BJ (cell line): ENCODE measurements at regions not wholly inside any gene's neighbourhood (a gene's known extent, or its start where the extent isn't known, plus 50 kb on each side); places are given as distances from the start of the nearest gene placed in this dataset.
"Not testable (repeated sequence)": the region's sequence is repeated elsewhere in the genome, so short reads cannot be mapped to it uniquely, and the experiment has no call there.

ENCODE experiments used
- CTCF ChIA-PET: fragments of 350-600 bp; formaldehyde crosslinking; extraction: SDS; loops from one replicate; lab custom pipeline; 2021; ENCODE audit warnings: antibody characterized with exemption, inconsistent platforms; lab: Yijun Ruan, JAX
- POLR2A ChIA-PET: fragments of 300-600 bp; sonication (Branson Sonifier 250); formaldehyde crosslinking; extraction: SDS; loops from one replicate; lab custom pipeline; 2021; ENCODE audit warnings: antibody characterized with exemption; lab: Charles Lee
- DNase-seq: peaks from one replicate; pipeline ENCODE4 v3.0.0-alpha.2; 2011; ENCODE audit warnings: low read depth
- H3K27me3 ChIP-seq: 2 replicates; pipeline ENCODE4 v1.6.0; 2011; ENCODE audit warnings: low read length; ENCODE audit not compliant: control insufficient read depth, insufficient read depth
- H3K36me3 ChIP-seq: 2 replicates; pipeline ENCODE4 v1.5.1; 2011; ENCODE audit warnings: low read length; ENCODE audit not compliant: control insufficient read depth, insufficient read depth
- H3K4me3 ChIP-seq: 2 replicates; pipeline ENCODE4 v1.5.1; 2011; ENCODE audit warnings: low read depth, mild to moderate bottlenecking, control low read depth, low read length
- TF ChIP-seq, protein P1 (sequence below): IDR thresholded peaks from 2 replicates; pipeline ENCODE4 v1.5.1; 2011; ENCODE audit warnings: low read depth, mild to moderate bottlenecking, control low read depth, inconsistent platforms, low read length, moderate library complexity; ENCODE audit not compliant: insufficient read depth

DNA sequence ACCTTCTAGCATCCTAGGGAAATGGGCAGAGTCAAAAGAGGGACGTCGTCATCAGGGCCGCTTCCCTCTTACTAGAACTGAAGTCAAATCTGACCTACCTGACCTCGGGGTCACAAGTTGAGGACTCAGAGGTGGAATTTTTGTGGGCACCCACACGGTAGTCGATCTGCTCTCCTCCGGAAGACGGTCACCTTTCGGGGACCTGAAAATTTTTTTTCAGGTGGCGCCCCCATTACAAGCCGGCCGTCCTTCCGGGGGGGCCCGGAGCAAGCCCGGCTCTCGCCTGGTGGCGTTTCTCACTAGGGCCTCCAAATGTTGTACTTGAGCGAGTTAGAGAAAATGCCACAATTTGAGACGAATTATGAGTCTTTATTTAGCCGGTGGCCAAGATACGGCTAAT, 157.5 kb upstream of the FRG2C start:
- no peak for DNase-seq
- Histone ChIP-seq H3K36me3 (no peaks in the 10 kb centered on the region), H3K4me3 (no peak overlapping the region), H3K27me3 (no peaks in the 10 kb centered on the region)
- CTCF ChIA-PET = no interaction called here
- TF ChIP-seq, protein P1, sequence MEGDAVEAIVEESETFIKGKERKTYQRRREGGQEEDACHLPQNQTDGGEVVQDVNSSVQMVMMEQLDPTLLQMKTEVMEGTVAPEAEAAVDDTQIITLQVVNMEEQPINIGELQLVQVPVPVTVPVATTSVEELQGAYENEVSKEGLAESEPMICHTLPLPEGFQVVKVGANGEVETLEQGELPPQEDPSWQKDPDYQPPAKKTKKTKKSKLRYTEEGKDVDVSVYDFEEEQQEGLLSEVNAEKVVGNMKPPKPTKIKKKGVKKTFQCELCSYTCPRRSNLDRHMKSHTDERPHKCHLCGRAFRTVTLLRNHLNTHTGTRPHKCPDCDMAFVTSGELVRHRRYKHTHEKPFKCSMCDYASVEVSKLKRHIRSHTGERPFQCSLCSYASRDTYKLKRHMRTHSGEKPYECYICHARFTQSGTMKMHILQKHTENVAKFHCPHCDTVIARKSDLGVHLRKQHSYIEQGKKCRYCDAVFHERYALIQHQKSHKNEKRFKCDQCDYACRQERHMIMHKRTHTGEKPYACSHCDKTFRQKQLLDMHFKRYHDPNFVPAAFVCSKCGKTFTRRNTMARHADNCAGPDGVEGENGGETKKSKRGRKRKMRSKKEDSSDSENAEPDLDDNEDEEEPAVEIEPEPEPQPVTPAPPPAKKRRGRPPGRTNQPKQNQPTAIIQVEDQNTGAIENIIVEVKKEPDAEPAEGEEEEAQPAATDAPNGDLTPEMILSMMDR = no peak
- POLR2A ChIA-PET = no interaction called here

DNA sequence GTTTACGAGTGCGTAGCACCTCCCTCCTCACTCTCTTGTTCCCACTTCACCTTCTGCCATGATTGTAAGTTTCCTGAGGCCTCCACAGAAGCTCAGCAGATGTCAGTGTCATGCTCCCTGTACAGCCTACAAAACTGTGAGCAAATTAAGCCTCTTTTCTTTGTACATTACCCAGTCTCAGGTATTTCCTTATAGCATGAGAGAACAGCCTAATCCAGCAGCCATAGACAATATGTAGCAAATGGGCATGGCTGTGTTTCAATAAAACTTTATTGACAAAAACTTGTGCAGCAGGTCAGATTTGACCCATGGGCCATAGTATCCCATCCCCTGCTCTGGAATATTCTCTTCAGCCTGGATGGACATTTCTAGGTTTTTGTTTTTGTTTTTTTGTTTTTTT, 156.2 kb upstream of the FRG2C start:
- CTCF ChIA-PET, H3K4me3 ChIP-seq, POLR2A ChIA-PET, H3K36me3 ChIP-seq, DNase-seq, H3K27me3 ChIP-seq: not testable (repeated sequence)

DNA sequence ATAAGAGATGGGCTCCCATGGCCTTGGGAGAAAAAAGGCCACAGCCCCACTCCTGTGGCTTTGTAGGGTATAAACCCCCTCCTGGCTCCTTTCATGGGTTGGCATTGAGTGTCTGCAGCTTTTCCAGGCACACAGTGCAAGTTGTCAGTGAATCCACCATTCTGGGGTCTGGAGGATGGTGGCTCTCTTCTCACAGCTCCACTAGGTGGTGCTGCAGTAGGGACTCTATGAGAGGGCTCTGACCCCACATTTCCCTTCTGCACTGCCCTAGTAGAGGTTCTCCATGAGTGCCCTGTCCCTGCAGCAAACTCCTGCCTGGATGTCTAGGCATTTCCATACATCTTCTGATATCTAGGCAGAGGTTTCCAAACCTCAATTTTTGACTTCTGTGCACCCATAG, 136.5 kb upstream of the FRG2C start:
- H3K36me3 ChIP-seq, CTCF ChIA-PET, POLR2A ChIA-PET, H3K4me3 ChIP-seq, H3K27me3 ChIP-seq, DNase-seq: not testable (repeated sequence)

DNA sequence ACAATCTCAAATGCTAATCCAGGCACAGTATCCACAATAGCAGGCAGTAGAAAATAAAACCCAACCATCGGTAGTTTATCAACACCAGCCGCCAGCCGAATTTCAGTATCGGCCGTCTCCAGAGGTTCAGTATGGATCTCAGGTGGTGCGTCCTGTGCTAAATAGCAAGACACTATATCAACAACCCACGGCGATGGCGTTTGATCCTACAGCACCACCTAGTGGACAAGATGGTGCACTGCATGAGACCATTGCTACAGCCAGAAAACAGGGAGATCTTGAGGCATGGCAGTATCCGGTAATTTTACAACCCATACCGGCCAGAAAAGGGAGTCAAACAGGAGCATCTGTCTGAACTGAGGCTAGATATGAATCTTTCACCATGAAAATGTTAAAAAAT, 112.0 kb upstream of the FRG2C start:
- POLR2A ChIA-PET, H3K27me3 ChIP-seq, H3K4me3 ChIP-seq, H3K36me3 ChIP-seq, DNase-seq: not testable (repeated sequence)
- CTCF ChIA-PET = interaction anchor here (0.9 kb wide), 1 partner anchor 259 kb away, joined by 3 read pairs; no protein-coding TSS in a partner anchor
- TF ChIP-seq, protein P1 = peak; percentile 47

DNA sequence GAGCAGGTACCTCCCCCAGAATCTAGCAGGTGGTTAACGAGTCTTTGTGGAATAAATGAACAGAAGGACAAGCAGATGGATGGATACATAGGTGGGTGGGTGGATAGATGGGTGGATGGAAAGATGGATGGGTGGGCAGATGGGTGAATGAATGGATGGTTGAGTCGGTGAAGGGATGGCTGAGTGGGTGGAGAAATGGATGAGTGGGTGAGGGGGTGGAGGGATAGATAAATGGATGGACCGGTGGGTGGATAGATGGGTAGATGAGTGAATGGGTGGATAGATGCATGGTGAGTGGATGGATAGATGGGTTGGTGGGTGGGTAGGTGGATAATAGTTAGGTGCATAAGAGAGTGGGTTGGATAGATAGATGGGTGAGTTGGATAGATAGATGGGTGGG, 99.7 kb upstream of the FRG2C start:
- H3K36me3 ChIP-seq, POLR2A ChIA-PET, H3K27me3 ChIP-seq, DNase-seq, CTCF ChIA-PET, H3K4me3 ChIP-seq: not testable (repeated sequence)

DNA sequence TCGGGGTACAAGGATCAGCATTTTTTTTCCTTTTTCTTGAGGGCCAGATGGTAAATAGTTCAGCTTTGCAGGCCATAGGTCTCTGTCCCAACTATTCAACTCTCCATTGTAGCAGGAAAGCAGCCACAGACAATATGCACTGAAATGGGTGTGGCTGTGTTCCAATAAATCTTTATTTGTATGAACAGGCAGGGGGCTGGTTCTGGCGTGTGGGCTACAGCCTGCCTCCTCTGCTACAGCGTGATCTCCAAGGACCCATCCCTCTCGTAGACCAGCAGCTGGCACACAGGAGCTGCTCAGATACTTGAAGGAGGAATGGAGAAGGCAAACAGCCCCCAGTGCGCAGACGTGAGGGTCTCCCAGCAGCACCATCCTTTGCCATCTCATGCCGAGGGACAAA, 91.8 kb upstream of the FRG2C start:
- POLR2A ChIA-PET, H3K36me3 ChIP-seq, CTCF ChIA-PET: not testable (repeated sequence)

DNA sequence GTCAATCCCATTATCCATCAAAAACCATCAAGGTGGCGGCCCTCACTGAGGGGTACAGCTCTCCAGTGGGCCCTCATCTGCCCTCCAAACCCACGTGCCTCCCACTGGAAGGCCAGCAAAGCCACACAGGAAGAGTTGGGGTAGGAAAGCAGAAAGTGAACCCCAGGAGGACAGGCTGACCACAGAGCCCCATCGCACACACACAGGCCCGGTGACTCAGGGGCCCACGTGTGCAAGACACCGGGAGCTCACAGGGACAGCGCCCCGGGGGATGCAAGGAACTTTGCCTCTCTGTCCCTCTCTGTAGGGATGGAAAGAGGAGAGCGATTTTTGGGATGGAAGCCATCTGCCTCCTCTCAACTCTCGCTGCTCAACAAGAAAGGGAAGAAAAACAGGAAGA, 85.0 kb upstream of the FRG2C start:
- POLR2A ChIA-PET, DNase-seq, H3K4me3 ChIP-seq, H3K36me3 ChIP-seq, H3K27me3 ChIP-seq: not testable (repeated sequence)
- CTCF ChIA-PET = interaction anchor here (0.6 to 2.4 kb wide), 3 partner anchors 11 to 286 kb away, joined by 3 to 6 read pairs (median 4); no protein-coding TSS in a partner anchor

More for the DNA sequence above, 91.8 kb upstream of the FRG2C start:
- H3K27me3 ChIP-seq, H3K4me3 ChIP-seq, DNase-seq: not testable (repeated sequence)

DNA sequence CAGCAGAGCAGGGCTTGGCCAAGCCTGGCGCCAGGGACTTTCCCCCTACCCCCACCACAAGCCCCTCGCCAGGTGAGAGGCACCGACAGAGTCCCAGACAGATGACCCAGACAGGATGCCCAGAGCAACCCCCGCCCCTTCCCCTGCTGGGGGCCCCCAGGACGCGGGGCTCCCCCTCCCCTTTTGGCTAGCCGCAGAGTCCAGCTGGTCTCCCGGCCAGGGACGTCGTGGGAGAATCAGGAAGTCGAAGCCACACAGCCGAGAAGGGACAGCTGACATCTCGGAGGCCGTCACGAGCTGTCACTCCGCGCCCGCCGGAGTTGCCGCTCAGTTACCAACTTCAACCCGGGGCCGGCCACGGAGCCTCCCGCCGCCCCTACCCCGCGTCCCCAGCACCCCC, 84.6 kb upstream of the FRG2C start:
- DNase-seq, POLR2A ChIA-PET, H3K36me3 ChIP-seq, H3K27me3 ChIP-seq: not testable (repeated sequence)
- H3K4me3 ChIP-seq = peak overlapping the region; percentile 29; the same call in 1 of the 2 replicates
- CTCF ChIA-PET = interaction anchor here (0.9 to 2.4 kb wide), 4 partner anchors 9 to 286 kb away, joined by 4 to 8 read pairs (median 5); no protein-coding TSS in a partner anchor

DNA sequence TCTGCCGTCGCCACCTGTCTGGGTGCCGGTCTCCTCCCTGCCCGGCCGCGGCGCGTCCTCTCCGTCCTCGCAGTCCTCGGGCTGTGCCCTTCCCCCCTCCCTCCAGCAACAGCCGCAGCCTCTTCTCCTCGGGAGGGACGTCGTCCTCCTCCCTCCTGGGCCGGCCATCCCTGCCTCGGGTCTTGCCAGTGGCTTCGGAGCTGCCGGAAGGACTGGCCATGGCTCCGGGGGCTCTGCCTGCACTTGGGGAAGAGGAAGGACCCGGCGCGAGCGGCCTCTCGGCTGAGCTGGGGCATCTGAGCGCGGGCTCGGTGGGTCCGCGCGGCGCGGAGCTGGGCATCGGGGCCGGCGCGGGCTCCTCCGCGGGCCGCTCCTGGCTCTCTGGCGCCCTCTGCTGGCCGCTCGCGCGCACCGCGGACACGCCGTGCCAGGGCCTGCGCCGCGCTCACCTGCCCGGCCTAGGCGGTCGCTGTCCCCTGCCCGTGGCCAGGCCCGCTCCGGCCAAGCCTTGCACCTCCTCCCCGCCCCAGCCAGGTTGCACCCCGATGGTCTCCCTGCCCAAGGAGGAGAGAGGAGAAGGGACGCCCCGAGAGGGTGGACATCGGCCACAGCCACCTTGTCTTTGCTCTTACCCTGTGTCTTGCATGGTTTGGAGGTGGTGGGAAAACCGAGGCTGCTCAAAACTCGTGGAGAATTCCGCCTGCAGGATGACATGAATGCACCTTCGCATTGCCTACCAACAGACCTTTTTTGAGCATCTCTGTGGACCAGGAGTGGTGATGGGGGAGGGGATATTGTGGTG, 83.9 kb upstream of the FRG2C start:
- POLR2A ChIA-PET, DNase-seq, H3K36me3 ChIP-seq, H3K27me3 ChIP-seq: not testable (repeated sequence)
- CTCF ChIA-PET = interaction anchor here (0.8 to 2.4 kb wide), 6 partner anchors 9 to 388 kb away, joined by 3 to 8 read pairs (median 4); no protein-coding TSS in a partner anchor
- peak overlapping the region; percentile 29 for H3K4me3 ChIP-seq

DNA sequence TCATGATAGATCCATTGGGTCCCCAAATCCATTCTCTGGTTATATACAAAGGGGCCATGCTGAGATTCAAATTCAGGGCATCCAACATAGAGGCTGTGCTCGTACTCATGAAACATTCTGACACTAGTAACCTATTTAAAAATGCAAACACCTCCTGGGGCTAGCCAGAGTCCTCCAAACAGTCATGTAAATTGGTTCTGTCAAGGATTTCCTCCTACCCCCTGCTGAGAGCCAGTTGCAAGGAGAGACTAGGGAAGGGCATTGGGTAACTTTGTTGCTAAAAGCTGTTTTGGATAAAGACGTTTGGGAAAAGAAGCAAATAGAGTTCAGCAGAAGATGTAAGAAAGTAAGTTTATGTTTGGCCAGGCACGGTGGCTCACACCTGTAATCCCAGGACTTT, 81.6 kb upstream of the FRG2C start:
- H3K27me3 ChIP-seq, DNase-seq, POLR2A ChIA-PET, H3K36me3 ChIP-seq, CTCF ChIA-PET, H3K4me3 ChIP-seq: not testable (repeated sequence)

DNA sequence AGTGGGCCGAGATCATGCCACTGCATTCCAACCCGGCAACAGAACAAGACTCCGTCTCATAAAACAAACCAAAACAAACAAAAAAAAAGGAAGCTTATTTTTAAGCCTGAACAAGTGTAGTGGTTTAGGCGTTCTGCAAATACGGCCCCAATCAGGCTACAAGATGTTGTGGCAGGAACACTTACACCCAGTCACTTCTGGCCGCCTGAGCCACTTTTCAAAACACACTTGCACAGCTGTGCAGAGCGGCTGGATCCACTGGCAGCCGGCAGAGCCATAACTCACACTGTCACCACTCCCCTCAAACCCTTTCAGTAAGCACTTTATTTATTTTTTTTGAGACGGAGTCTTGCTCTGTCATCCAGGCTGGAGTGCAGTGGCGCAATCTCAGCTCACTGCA, 81.0 kb upstream of the FRG2C start:
- H3K27me3 ChIP-seq, DNase-seq, H3K36me3 ChIP-seq, CTCF ChIA-PET, H3K4me3 ChIP-seq, POLR2A ChIA-PET: not testable (repeated sequence)
